Neural crest cell (in vitro differentiated cells): ENCODE measurements at regions not wholly inside any gene's neighbourhood (a gene's known extent, or its start where the extent isn't known, plus 50 kb on each side); places are given as distances from the start of the nearest gene placed in this dataset.
"Not testable (repeated sequence)": the region's sequence is repeated elsewhere in the genome, so short reads cannot be mapped to it uniquely, and the experiment has no call there.

Experiments
- DNase-seq: peaks from one replicate; pipeline ENCODE4 v3.0.0; 2021; ENCODE audit warnings: low read depth, mixed read lengths, low spot score
- H3K27ac Mint-ChIP-seq: one replicate; pipeline ENCODE4 v1.8.0; 2021; ENCODE audit warnings: mild to moderate bottlenecking, mixed read lengths; ENCODE audit not compliant: unreplicated experiment
- H3K27me3 Mint-ChIP-seq: 2 replicates; pipeline ENCODE4 v1.8.0; 2021; ENCODE audit warnings: low read depth, mild to moderate bottlenecking, mixed read lengths
- H3K36me3 Mint-ChIP-seq: 2 replicates; pipeline ENCODE4 v1.8.0; 2021; ENCODE audit warnings: low read depth, mild to moderate bottlenecking, mixed read lengths
- H3K4me1 Mint-ChIP-seq: 2 replicates; pipeline ENCODE4 v1.8.0; 2021; ENCODE audit warnings: mixed read lengths
- H3K4me3 Mint-ChIP-seq: one replicate; pipeline ENCODE4 v1.8.0; 2021; ENCODE audit warnings: mild to moderate bottlenecking, mixed read lengths
- H3K9me3 Mint-ChIP-seq: 2 replicates; pipeline ENCODE4 v1.8.0; 2021; ENCODE audit warnings: mixed read lengths
- TF ChIP-seq, protein P1 (sequence below): fragments of 200-600 bp; sonication (generic); conservative IDR thresholded peaks from 2 replicates; pipeline ENCODE4 v1.5.0; 2021; ENCODE audit warnings: antibody characterized with exemption, mild to moderate bottlenecking

DNA sequence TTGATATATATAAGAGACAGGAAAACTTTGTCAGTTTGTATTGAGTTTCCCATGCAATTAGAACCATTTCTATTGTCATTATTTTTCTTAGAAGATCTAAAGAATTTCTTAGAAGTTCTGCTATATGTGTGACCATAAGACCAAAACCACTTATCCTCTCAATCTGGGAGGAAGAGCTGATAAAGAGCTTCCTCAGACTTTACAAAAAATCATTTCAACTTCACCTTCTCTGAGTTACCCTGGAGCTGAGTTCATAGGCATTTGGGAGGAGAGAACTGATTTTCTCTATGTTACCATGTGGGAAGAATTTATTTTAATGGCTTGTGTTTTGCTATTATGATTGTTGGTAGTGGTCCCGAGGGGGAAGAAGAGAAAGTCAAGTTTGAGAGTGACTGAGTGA, 329.3 kb downstream of the GPD2 start:
- Mint-ChIP-seq H3K9me3 (peaks cover 20% of the 10 kb centered on the region), H3K36me3 (peaks cover 12% of the 10 kb centered on the region), H3K4me3 (no peak overlapping the region), H3K4me1 (no peaks in the 10 kb centered on the region), H3K27me3 (no peaks in the 10 kb centered on the region), H3K27ac (no peak overlapping the region)
- DNase-seq = no peak
- TF ChIP-seq, protein P1, sequence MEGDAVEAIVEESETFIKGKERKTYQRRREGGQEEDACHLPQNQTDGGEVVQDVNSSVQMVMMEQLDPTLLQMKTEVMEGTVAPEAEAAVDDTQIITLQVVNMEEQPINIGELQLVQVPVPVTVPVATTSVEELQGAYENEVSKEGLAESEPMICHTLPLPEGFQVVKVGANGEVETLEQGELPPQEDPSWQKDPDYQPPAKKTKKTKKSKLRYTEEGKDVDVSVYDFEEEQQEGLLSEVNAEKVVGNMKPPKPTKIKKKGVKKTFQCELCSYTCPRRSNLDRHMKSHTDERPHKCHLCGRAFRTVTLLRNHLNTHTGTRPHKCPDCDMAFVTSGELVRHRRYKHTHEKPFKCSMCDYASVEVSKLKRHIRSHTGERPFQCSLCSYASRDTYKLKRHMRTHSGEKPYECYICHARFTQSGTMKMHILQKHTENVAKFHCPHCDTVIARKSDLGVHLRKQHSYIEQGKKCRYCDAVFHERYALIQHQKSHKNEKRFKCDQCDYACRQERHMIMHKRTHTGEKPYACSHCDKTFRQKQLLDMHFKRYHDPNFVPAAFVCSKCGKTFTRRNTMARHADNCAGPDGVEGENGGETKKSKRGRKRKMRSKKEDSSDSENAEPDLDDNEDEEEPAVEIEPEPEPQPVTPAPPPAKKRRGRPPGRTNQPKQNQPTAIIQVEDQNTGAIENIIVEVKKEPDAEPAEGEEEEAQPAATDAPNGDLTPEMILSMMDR = no peak

GRCh38 chr2:156769802-156770201, 333.6 kb downstream of the GPD2 start:
- H3K4me1 Mint-ChIP-seq = no peaks in the 10 kb centered on the region
- H3K27me3 Mint-ChIP-seq = no peaks in the 10 kb centered on the region
- no peak for DNase-seq
- H3K27ac Mint-ChIP-seq = no peak overlapping the region
- peaks cover 10% of the 10 kb centered on the region for H3K36me3 Mint-ChIP-seq
- TF ChIP-seq, protein P1 = no peak
- peaks cover 10% of the 10 kb centered on the region for H3K9me3 Mint-ChIP-seq
- H3K4me3 Mint-ChIP-seq = no peak overlapping the region

DNA sequence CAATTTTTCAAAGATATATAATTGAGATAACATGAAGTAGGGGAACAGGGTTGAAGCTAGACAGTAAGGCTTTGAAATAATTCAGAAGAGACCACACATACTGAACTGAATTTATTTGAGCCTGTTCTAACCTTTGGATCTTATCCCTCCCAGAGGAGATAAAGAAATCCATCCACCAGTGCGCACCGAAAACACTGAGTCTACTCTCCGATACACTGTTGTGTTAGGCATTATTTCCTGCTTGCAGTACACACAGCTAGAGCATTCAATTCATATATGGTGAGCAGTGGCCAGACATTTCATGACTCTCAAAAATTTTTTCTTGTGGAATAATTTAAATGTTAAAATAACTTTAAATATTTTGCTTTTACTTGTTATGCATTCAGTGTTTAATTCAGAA, 342.7 kb downstream of the GPD2 start:
- Mint-ChIP-seq H3K36me3 (peaks cover 2% of the 10 kb centered on the region), H3K27me3 (no peaks in the 10 kb centered on the region), H3K9me3 (peaks cover 10% of the 10 kb centered on the region), H3K4me1 (peaks cover 3% of the 10 kb centered on the region), H3K27ac (no peak overlapping the region), H3K4me3 (no peak overlapping the region)
- DNase-seq = no peak
- TF ChIP-seq, protein P1 = no peak

GRCh38 chr2:156779416-156780120, 343.4 kb downstream of the GPD2 start:
- H3K9me3 Mint-ChIP-seq = peaks cover 10% of the 10 kb centered on the region
- no peak overlapping the region for H3K4me3 Mint-ChIP-seq
- no peaks in the 10 kb centered on the region for H3K27me3 Mint-ChIP-seq
- no peak overlapping the region for H3K27ac Mint-ChIP-seq
- TF ChIP-seq, protein P1 = no peak
- peaks cover 2% of the 10 kb centered on the region for H3K36me3 Mint-ChIP-seq
- H3K4me1 Mint-ChIP-seq = peaks cover 7% of the 10 kb centered on the region
- no peak for DNase-seq

DNA sequence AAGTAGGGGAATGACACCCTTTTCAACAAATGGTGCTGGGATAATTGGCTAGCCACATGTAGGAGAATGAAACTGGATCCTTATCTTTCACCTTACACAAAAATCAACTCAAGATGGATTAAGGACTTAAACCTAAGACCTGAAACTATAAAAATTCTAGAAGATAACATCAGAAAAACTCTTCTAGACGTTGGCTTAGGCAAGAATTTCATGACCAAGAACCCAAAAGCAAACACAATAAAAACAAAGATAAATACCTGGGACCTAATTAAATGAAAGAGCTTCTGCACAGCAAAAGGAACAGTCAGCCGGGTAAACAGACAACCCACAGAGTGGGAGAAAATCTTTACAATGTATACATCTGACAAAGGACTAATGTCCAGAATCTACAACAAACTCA, 345.5 kb downstream of the GPD2 start:
- H3K27ac Mint-ChIP-seq, H3K27me3 Mint-ChIP-seq, H3K4me1 Mint-ChIP-seq, DNase-seq, H3K36me3 Mint-ChIP-seq, H3K4me3 Mint-ChIP-seq: not testable (repeated sequence)
- peaks cover 10% of the 10 kb centered on the region for H3K9me3 Mint-ChIP-seq

DNA sequence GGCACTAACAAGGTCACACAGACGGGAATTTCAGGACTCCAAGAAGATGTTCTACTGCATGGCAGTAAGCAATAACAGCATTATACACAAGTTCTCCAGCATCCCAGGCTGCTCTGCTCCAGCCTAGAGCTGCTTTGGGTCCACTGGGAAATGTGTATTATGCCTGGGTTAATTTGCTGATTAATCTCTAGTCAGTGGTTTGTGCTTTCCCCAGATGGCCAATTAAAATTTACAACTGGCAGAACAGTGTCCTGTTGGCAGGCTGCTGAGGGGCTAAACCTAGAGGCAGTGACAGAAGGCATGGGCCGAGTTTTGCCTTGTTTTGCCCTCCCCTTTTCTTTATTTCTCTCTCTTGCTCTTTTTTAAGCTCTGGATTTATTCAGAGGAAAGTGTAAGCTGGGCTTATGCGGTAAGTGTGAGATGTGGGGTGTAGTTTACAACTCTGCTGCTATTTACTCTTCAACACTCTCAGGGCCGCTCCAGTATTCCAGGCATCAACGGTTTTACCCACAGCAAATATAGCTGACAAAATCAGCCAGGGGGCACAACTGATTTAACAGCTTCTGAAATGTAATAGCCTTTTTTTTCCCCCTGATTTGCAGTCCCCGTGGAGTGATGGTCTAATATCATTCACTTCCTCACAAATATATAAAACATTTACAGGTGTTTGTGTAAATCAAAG, 348.0 kb downstream of the GPD2 start:
- Mint-ChIP-seq H3K36me3 (peaks cover 2% of the 10 kb centered on the region), H3K9me3 (peaks cover 10% of the 10 kb centered on the region), H3K27me3 (no peaks in the 10 kb centered on the region), H3K27ac (no peak overlapping the region), H3K4me1 (peaks cover 7% of the 10 kb centered on the region), H3K4me3 (no peak overlapping the region)
- no peak for DNase-seq
- TF ChIP-seq, protein P1 = no peak
